ENCODE measurements at regions not wholly inside any gene's neighbourhood (a gene's known extent, or its start where the extent isn't known, plus 50 kb on each side); places are given as distances from the start of the nearest gene placed in this dataset.

DNA sequence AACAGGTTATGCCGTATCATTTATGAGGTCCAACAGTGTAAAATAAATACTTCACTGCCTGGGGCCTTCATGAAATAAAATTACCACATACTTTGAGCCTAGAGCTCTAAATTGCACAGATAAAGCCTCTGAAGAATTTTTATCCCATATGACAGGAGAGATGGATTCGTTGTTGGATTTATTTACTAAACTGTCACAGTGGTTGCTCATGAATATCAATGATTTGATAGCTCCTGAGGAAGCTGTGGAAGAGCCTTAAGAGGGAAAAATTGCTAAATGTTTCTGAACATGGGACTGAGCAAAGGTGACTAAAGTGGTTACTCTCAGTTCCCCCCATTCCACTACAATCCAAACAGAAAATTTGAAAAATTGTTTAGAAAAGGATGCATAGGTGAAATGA lies 558.9 kb upstream of the IL12A start:
- no peak for TF ChIP-seq POLR2AphosphoS5 (IDR thresholded peaks at IDR 0.05)
- no peak for TF ChIP-seq CTCF (IDR thresholded peaks at IDR 0.05)
- TF ChIP-seq POLR2A (IDR thresholded peaks at IDR 0.05) = no peak
